Trophoblast cell (in vitro differentiated cells and primary cell): ENCODE measurements at regions not wholly inside any gene's neighbourhood (a gene's known extent, or its start where the extent isn't known, plus 50 kb on each side); places are given as distances from the start of the nearest gene placed in this dataset.

Experiments
- DNase-seq, 2 donors: peaks; one replicate each; pipeline ENCODE4 v3.0.0-alpha.2; 2016
- H2AFZ ChIP-seq: 2 replicates; pipeline ENCODE4 v1.6.1; 2013; ENCODE audit warnings: low read length, moderate library complexity, mild to moderate bottlenecking; ENCODE audit not compliant: insufficient read depth, poor library complexity
- H2AK5ac ChIP-seq: 2 replicates; pipeline ENCODE4 v1.6.1; 2013; ENCODE audit warnings: mild to moderate bottlenecking, low read length
- H2BK120ac ChIP-seq: 2 replicates; pipeline ENCODE4 v1.6.1; 2013; ENCODE audit warnings: low read length, mild to moderate bottlenecking, moderate library complexity; ENCODE audit not compliant: insufficient read depth, poor library complexity
- H2BK12ac ChIP-seq: 2 replicates; pipeline ENCODE4 v1.6.1; 2013; ENCODE audit warnings: mild to moderate bottlenecking, low read length, moderate library complexity
- H2BK5ac ChIP-seq: 2 replicates; pipeline ENCODE4 v1.6.1; 2013; ENCODE audit warnings: low read length, low read depth, moderate library complexity, mild to moderate bottlenecking; ENCODE audit not compliant: poor library complexity
- H3K14ac ChIP-seq: 2 replicates; pipeline ENCODE4 v1.6.1; 2013; ENCODE audit warnings: mild to moderate bottlenecking, low read length
- H3K18ac ChIP-seq: 2 replicates; pipeline ENCODE4 v1.6.1; 2013; ENCODE audit warnings: mild to moderate bottlenecking, low read length
- H3K23ac ChIP-seq: 2 replicates; pipeline ENCODE4 v1.6.1; 2013; ENCODE audit warnings: low read length
- H3K27ac ChIP-seq: 2 replicates; pipeline ENCODE4 v1.5.1; 2013; ENCODE audit warnings: low read depth, mild to moderate bottlenecking, inconsistent platforms, low read length, moderate library complexity
- H3K27me3 ChIP-seq: 2 replicates; pipeline ENCODE4 v1.6.1; 2013; ENCODE audit warnings: inconsistent platforms, mild to moderate bottlenecking, low read length, moderate library complexity; ENCODE audit not compliant: insufficient read depth
- H3K36me3 ChIP-seq, 2 experiments: 1 replicate in 1 of 2; 2 replicates in 1 of 2; pipeline ENCODE4 v1.6.1; 2013; ENCODE audit warnings: low read length in 2 of 2, mild to moderate bottlenecking in 2 of 2, moderate library complexity in 1 of 2; ENCODE audit not compliant: insufficient read depth in 2 of 2, control insufficient read depth in 1 of 2
- H3K4ac ChIP-seq: 2 replicates; pipeline ENCODE4 v1.6.1; 2013; ENCODE audit warnings: low read depth, mild to moderate bottlenecking, low read length, moderate library complexity
- H3K4me1 ChIP-seq, 2 experiments: 1 replicate in 1 of 2; 2 replicates in 1 of 2; pipeline ENCODE4 v1.6.1; 2013; ENCODE audit warnings: low read length in 2 of 2, mild to moderate bottlenecking in 2 of 2, moderate library complexity in 1 of 2; ENCODE audit not compliant: insufficient read depth in 2 of 2, control insufficient read depth in 1 of 2
- H3K4me2 ChIP-seq: 2 replicates; pipeline ENCODE4 v1.6.1; 2013; ENCODE audit warnings: inconsistent platforms, mild to moderate bottlenecking, low read length, moderate library complexity
- H3K4me3 ChIP-seq: 2 replicates; pipeline ENCODE4 v1.5.1; 2013; ENCODE audit warnings: mild to moderate bottlenecking, low read depth, low read length, inconsistent platforms
- H3K79me1 ChIP-seq: one replicate; pipeline ENCODE4 v1.6.1; 2013; ENCODE audit warnings: low read length
- H3K79me2 ChIP-seq: 2 replicates; pipeline ENCODE4 v1.6.1; 2013; ENCODE audit warnings: low read length, mild to moderate bottlenecking; ENCODE audit not compliant: control insufficient read depth, insufficient read depth, poor library complexity
- H3K9ac ChIP-seq: 2 replicates; pipeline ENCODE4 v1.6.1; 2013; ENCODE audit warnings: mild to moderate bottlenecking, low read length
- H3K9me3 ChIP-seq: 2 replicates; pipeline ENCODE4 v1.6.1; 2013; ENCODE audit warnings: low read depth, mild to moderate bottlenecking, control low read depth, inconsistent platforms, low read length; ENCODE audit not compliant: insufficient read depth
- H4K12ac ChIP-seq: 2 replicates; pipeline ENCODE4 v1.6.1; 2013; ENCODE audit warnings: low read depth, mild to moderate bottlenecking, low read length, moderate library complexity
- H4K8ac ChIP-seq: 2 replicates; pipeline ENCODE4 v1.6.1; 2013; ENCODE audit warnings: low read depth, mild to moderate bottlenecking, low read length, moderate library complexity
- H4K91ac ChIP-seq: one replicate; pipeline ENCODE4 v1.6.1; 2013; ENCODE audit warnings: low read depth, mild to moderate bottlenecking, low read length, moderate library complexity
- WGBS: extraction: QIAGEN DNeasy Blood & Tissue Kit; methylation state at CpG from one replicate; pipeline ENCODE4 v1.1.7; 2013; ENCODE audit warnings: missing lambda C conversion rate; ENCODE audit not compliant: insufficient read length, insufficient coverage; ENCODE audit errors: extremely low coverage; 5-methylcytosine and 5-hydroxymethylcytosine counted together

DNA sequence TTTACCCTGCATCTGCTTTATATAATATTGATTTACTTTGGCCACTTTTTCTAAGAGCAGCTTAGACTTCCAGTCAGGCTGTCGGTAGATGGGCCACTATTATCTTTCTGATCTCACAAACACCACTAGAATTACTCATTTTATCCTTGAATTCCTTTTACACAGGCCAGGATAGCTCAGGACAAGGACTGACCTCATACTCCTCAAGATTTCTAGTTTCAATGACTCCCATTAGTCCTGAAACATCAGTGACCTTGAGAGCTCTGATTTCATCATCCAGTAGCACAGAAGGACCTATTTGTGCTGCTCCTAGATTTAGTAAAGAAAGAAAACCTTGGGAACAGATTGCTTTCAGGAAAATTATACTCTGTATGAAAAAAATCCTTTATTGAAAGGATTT, 727.9 kb upstream of the PTPRD start:
- no peak overlapping the region for H3K23ac ChIP-seq
- H3K18ac ChIP-seq: no peak overlapping the region
- H2AFZ ChIP-seq: no peak overlapping the region
- no peaks in the 10 kb centered on the region for H3K27me3 ChIP-seq
- no peaks in the 10 kb centered on the region for H3K4me1 ChIP-seq
- H2BK120ac ChIP-seq: no peak overlapping the region
- DNase-seq: no peak
- no CpG with 5 or more reads among the region's 1 CpG for WGBS
- H3K79me1 ChIP-seq: no peaks in the 10 kb centered on the region
- H3K27ac ChIP-seq: no peak overlapping the region
- no peaks in the 10 kb centered on the region for H3K79me2 ChIP-seq
- no peak overlapping the region for H3K4me3 ChIP-seq
- no peaks in the 10 kb centered on the region for H3K36me3 ChIP-seq
- H4K8ac ChIP-seq: no peak overlapping the region
- H3K9ac ChIP-seq: no peak overlapping the region
- H3K14ac ChIP-seq: no peak overlapping the region
- H3K4me2 ChIP-seq: no peak overlapping the region
- H3K4ac ChIP-seq: no peak overlapping the region
- no peak overlapping the region for H2BK12ac ChIP-seq
- H4K91ac ChIP-seq: no peak overlapping the region
- no peak overlapping the region for H4K12ac ChIP-seq
- no peaks in the 10 kb centered on the region for H3K9me3 ChIP-seq
- H2BK5ac ChIP-seq: no peak overlapping the region
- no peak overlapping the region for H2AK5ac ChIP-seq

DNA sequence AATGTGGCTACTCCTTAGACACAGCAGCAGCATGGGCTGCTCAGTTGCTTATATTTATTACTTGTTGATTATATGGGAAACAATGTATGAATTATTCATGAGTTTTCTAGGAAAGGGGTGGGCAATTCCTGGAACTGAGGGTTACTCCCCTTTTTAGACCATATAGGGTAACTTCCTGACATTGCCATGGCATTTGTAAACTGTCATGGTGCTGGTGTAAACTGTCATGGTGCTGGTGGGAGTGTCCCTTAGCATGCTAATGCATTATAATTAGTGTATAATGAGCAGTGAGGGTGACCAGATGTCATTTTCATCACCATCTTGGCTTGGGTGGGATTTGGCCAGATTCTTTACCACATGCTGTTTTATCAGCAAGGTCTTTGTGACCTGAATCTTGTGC, 734.6 kb upstream of the PTPRD start:
- H4K91ac ChIP-seq: no peak overlapping the region
- no peak overlapping the region for H2BK5ac ChIP-seq
- H3K4me1 ChIP-seq: peaks cover 0 to 2% of the 10 kb centered on the region in 2 experiments
- H2BK12ac ChIP-seq: no peak overlapping the region
- peaks cover 4% of the 10 kb centered on the region for H3K9me3 ChIP-seq
- H2AK5ac ChIP-seq: no peak overlapping the region
- DNase-seq: no peak
- H3K23ac ChIP-seq: no peak overlapping the region
- no peak overlapping the region for H3K14ac ChIP-seq
- no peak overlapping the region for H3K18ac ChIP-seq
- H3K79me1 ChIP-seq: no peaks in the 10 kb centered on the region
- no peak overlapping the region for H4K8ac ChIP-seq
- no peak overlapping the region for H3K4me3 ChIP-seq
- H3K4me2 ChIP-seq: no peak overlapping the region
- H2BK120ac ChIP-seq: no peak overlapping the region
- H4K12ac ChIP-seq: no peak overlapping the region
- no peak overlapping the region for H3K4ac ChIP-seq
- H3K27ac ChIP-seq: no peak overlapping the region
- no peak overlapping the region for H3K9ac ChIP-seq
- no peaks in the 10 kb centered on the region for H3K36me3 ChIP-seq
- H3K79me2 ChIP-seq: no peaks in the 10 kb centered on the region
- no peaks in the 10 kb centered on the region for H3K27me3 ChIP-seq
- H2AFZ ChIP-seq: no peak overlapping the region

DNA sequence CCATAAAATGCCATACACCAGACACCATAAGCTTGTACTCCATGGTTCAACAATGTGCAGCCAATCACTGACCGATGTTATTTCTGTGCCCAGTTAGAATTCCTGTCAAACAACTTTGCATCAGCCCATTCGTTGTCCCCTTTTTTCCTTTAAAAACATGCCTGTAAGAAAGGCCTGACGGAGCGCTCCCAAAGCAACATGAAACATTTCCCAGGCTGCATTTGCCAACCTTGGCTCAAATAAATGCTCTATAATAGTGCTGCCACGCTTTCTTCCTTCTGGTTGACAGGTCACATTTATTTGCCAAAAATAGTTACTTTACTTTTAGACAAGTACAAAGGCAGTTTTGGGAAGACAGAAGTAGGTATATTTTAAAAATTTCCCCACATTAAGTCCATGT, 735.6 kb upstream of the PTPRD start:
- WGBS: no CpG with 5 or more reads among the region's 5 CpGs
- H2BK120ac ChIP-seq: no peak overlapping the region
- H3K79me2 ChIP-seq: no peaks in the 10 kb centered on the region
- H2AK5ac ChIP-seq: no peak overlapping the region
- H3K27me3 ChIP-seq: no peaks in the 10 kb centered on the region
- peaks cover 0 to 2% of the 10 kb centered on the region in 2 experiments for H3K4me1 ChIP-seq
- no peak overlapping the region for H4K8ac ChIP-seq
- H4K91ac ChIP-seq: no peak overlapping the region
- peaks cover 4% of the 10 kb centered on the region for H3K9me3 ChIP-seq
- H3K4me2 ChIP-seq: no peak overlapping the region
- H3K18ac ChIP-seq: no peak overlapping the region
- H3K23ac ChIP-seq: no peak overlapping the region
- H2AFZ ChIP-seq: no peak overlapping the region
- H3K36me3 ChIP-seq: no peaks in the 10 kb centered on the region
- no peak overlapping the region for H2BK5ac ChIP-seq
- no peaks in the 10 kb centered on the region for H3K79me1 ChIP-seq
- no peak overlapping the region for H3K4me3 ChIP-seq
- H4K12ac ChIP-seq: no peak overlapping the region
- H3K4ac ChIP-seq: no peak overlapping the region
- H3K14ac ChIP-seq: no peak overlapping the region
- no peak overlapping the region for H2BK12ac ChIP-seq
- H3K27ac ChIP-seq: no peak overlapping the region
- no peak overlapping the region for H3K9ac ChIP-seq
- no peak for DNase-seq

DNA sequence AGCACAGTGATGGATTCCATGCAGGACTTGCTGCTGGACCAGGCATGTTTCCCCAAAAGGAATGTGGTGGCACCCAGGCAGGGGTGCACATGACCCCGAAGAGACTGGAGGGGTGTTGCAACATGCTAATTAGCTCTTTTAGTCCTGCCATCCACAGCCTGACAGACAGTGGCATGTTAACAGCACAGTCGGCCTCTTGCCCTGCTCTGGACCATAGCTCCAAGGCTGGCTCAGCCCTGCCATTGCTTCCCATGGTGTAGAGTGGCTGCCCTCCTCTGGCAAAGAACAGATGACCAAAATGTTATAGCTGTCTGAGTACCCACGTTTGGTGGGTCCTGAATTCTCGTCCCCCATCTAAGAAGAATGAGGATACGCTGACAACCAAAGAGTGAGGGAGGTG, 736.4 kb upstream of the PTPRD start:
- H3K14ac ChIP-seq: no peak overlapping the region
- H3K79me2 ChIP-seq: no peaks in the 10 kb centered on the region
- H2BK120ac ChIP-seq: no peak overlapping the region
- no peak overlapping the region for H3K27ac ChIP-seq
- H2BK5ac ChIP-seq: no peak overlapping the region
- H3K23ac ChIP-seq: no peak overlapping the region
- H3K9me3 ChIP-seq: peaks cover 4% of the 10 kb centered on the region
- no peak overlapping the region for H4K12ac ChIP-seq
- no peak overlapping the region for H2BK12ac ChIP-seq
- no peaks in the 10 kb centered on the region for H3K27me3 ChIP-seq
- H2AFZ ChIP-seq: no peak overlapping the region
- no peak overlapping the region for H4K8ac ChIP-seq
- H2AK5ac ChIP-seq: no peak overlapping the region
- WGBS: no CpG with 5 or more reads among the region's 5 CpGs
- H3K9ac ChIP-seq: no peak overlapping the region
- H3K4me3 ChIP-seq: no peak overlapping the region
- H3K36me3 ChIP-seq: no peaks in the 10 kb centered on the region
- H4K91ac ChIP-seq: no peak overlapping the region
- H3K79me1 ChIP-seq: no peaks in the 10 kb centered on the region
- H3K4me2 ChIP-seq: no peak overlapping the region
- DNase-seq: no peak
- H3K4ac ChIP-seq: no peak overlapping the region
- peaks cover 0 to 2% of the 10 kb centered on the region in 2 experiments for H3K4me1 ChIP-seq
- no peak overlapping the region for H3K18ac ChIP-seq
